GM12874 (cell line): ENCODE measurements at regions not wholly inside any gene's neighbourhood (a gene's known extent, or its start where the extent isn't known, plus 50 kb on each side); places are given as distances from the start of the nearest gene placed in this dataset.

Source experiments
- TF ChIP-seq, protein P1 (sequence below): IDR thresholded peaks from 2 replicates; pipeline ENCODE4 v1.5.1; 2011; ENCODE audit warnings: low read depth, mild to moderate bottlenecking, control low read depth, low read length, moderate library complexity; ENCODE audit not compliant: insufficient read depth

DNA sequence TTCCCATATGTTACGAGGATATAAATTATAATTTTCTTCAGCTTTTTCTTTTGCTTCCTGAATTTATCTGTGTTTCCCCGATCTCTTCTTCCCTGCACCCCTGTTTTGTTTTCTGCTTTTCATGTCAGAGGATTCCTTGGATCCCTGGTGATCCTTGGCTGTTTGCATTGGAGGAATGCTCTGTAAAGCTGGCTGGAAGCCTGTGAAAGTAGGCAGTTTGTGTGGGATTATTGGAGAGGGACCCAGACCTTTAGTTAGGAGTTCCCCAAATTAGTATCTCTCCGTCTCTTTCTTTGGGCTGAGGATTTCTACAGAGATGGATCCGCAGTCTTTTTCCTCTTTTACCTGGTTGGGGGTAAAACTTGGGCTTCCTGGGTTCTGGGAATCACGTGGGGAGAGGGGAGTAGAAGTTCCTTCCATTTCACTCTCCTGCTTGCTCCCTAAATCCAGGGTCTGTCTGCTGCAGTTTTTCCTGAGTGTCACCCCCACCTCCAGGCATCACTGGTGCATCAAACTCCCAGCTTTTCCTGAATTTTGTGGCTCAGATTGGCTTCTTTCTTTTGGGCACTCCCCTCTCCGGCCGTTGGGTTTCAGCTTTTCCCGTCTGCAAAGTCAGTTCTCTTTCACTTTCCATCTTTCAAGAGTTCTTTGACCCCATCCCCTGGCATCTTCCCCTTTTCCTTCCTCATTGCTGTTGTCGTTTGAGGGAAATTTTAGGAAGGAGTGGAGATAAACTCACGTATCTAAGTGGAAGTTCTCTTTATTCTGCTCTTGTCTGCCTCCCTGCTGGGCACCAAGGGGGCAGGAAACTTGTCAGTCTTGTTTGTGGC is 79.1 kb upstream of the ALX4 start:
- TF ChIP-seq, protein P1, sequence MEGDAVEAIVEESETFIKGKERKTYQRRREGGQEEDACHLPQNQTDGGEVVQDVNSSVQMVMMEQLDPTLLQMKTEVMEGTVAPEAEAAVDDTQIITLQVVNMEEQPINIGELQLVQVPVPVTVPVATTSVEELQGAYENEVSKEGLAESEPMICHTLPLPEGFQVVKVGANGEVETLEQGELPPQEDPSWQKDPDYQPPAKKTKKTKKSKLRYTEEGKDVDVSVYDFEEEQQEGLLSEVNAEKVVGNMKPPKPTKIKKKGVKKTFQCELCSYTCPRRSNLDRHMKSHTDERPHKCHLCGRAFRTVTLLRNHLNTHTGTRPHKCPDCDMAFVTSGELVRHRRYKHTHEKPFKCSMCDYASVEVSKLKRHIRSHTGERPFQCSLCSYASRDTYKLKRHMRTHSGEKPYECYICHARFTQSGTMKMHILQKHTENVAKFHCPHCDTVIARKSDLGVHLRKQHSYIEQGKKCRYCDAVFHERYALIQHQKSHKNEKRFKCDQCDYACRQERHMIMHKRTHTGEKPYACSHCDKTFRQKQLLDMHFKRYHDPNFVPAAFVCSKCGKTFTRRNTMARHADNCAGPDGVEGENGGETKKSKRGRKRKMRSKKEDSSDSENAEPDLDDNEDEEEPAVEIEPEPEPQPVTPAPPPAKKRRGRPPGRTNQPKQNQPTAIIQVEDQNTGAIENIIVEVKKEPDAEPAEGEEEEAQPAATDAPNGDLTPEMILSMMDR = no peak

GRCh38 chr11:44389963-44390605 is 80.1 kb upstream of the ALX4 start:
- TF ChIP-seq, protein P1 = no peak

DNA sequence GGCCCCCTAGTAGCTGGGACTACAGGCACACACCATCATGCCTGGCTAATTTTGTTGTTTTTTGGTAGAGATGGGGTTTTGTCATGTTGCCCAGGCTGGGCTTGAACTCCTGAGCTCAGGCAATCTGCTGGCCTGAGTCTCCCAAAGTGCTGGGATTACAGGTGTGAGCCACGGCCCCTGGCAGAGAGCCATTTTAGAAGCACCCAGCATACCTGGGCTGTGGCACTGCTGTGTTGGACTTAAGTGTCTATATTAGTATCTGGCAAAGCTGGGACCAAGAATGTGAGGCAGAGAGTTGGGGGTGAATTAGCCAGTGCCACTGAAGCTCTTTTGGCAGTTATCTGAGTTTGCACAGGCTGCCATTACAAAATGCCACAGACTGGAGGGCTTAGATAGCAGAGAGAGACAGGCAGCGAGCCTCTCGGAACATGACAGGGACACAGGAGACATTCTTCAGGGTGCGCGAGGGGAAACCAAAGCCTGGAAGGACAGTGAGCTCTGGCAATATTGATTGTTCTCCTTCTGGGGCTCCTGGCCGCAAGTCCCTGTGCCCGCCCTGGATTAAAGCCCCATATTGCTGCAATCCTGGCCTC is 87.7 kb upstream of the ALX4 start:
- TF ChIP-seq, protein P1 = no peak

DNA sequence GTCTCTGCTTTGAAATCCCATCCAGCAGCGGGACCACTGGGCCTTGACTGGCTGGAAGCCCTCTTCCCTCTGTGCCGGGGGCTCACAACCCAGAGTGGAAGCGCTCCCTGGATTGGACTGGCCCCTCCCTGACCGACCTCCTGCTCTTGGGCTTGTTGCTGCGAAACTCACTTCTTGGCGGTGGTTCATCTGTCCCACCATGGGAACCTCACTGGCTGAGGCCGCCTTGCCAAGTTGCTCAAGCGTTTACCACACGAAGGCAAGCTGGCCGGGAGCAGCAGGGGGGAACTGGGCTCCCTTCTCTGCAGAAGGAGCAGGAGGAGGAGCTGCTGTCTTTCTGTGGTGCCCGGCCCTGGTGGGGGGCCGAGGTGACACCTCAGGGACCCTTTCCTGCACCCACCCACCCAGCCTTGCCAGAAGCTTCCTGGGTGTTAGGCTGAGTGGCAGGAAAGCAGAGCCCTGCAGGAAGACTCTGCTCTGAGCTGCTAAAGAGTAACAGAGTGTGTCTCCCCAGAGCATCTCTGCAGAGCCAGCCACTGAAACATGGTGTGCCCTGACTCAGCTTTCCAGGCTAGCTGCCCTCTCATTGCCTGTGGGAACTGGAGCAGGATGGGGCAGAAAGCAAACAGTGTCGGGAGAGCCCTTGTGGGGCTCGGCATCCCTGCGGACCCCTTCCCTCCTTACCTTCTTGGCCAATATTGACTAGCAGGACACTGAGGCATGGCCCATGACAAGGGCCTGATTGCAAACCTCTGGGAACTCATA is 88.5 kb upstream of the ALX4 start:
- TF ChIP-seq, protein P1 = no peak

GRCh38 chr11:44399968-44400367 is 90.0 kb upstream of the ALX4 start:
- TF ChIP-seq, protein P1 = no peak

DNA sequence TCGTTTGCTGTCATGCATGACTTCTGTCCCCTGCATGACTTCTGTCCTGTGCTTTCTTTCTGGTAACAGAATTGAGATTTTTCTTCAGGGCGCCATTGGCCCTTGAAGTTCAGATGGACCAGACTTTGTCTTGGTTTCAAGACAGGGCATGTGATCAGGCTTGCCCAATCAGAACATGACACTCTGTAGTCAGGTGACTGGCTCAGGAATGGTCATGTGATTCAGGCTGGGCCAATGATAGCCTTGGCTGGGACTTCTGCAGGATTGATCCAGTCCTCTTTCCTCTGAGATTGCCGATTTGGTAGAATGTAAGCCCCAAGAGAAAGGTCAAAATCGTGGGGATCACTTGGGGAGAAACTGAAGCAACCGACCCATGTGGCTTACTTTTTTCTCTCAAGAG is 90.5 kb upstream of the ALX4 start:
- TF ChIP-seq, protein P1 = no peak
